KG1 (cell line): ENCODE measurements at regions not wholly inside any gene's neighbourhood (a gene's known extent, or its start where the extent isn't known, plus 50 kb on each side); places are given as distances from the start of the nearest gene placed in this dataset.
"Not testable (repeated sequence)": the region's sequence is repeated elsewhere in the genome, so short reads cannot be mapped to it uniquely, and the experiment has no call there.

Experiments used
- DNase-seq: peaks from one replicate; lab custom pipeline; 2025; lab: John Stamatoyannopoulos, UW

GRCh38 chr4:104549736-104550135 is 55.0 kb upstream of the CXXC4 start:
- DNase-seq, result no peak

DNA sequence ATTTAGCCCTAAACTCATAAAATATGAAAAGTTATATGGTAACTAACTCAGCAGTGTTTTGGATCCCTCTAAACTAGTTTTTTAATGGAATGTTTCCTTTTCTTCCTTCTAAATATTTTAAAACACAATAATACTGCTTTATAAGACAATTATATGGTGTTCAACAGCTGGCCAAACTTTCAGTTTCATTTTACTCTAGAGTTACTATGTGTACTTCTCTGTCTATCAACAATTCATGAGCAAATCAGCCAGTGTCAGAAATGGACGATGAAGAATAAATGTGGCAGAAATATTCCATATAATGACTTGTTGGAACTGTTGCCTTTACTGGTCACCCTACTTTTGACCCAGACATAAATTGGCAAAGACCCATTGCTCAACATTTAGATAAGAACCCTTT is 64.8 kb upstream of the CXXC4 start:
- no peak for DNase-seq

GRCh38 chr4:104571341-104571740 is 76.6 kb upstream of the CXXC4 start:
- DNase-seq, result no peak

DNA sequence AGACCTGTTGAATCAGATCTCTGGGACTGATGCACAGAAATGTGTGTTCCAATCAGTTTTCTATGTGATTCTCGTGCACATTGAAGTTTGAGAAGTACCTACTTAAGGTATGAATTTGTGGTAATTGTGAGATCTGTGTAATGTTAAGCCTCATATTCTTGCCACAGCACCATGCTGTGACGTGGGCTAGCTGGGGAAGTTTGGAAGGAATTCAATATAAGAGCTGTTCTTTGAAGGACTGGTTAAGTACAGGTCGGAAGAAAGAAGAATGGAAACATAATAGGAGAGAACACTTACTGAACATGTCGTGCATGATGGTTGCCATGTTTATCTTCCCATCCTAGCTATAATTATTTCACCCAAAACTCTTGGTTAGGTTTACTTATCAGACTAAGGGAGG is 79.7 kb upstream of the CXXC4 start:
- no peak for DNase-seq

- DNase-seq, result no peak
Measured at GRCh38 chr4:104575278-104575677, 80.6 kb upstream of the CXXC4 start.

DNA sequence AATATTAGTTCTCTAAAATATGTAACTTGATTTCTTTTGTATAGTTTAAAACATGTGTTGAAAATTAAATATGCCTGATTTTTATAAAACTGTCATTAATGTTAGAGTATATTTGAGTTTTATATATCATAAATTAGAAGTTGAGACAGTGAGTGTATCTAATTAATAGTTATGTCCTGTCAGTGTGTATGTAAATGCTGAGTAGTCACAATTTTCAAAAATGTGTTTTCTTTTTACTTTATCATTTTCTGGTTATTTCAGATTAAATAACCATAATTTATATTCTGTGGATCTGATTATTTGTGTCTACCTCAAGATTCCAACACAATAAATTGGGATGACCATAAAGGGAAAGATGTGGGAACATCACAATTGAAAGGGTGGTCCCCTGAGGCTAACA is 82.7 kb upstream of the CXXC4 start:
- DNase-seq, result no peak

DNA sequence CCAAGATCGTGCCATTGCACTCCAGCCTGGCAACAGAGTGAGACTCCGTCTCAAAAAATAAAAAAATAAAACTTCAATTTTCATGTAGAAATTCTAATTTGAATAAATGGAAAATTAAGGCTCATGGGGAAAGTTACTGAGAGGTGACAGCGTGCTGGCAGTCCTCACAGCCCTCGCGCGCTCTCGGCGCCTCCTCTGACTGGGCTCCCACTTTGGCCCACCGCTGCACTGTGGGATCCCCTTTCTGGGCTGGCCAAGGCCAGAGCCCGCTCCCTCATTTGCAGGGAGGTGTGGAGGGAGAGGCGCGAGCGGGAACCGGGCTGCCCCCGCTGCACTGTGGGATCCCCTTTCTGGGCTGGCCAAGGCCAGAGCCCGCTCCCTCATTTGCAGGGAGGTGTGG is 86.8 kb upstream of the CXXC4 start:
- not testable (repeated sequence) for DNase-seq

GRCh38 chr4:104582056-104582455 is 87.4 kb upstream of the CXXC4 start:
- not testable (repeated sequence) for DNase-seq

GRCh38 chr4:104589264-104589868 is 94.7 kb upstream of the CXXC4 start:
- DNase-seq, result no peak

DNA sequence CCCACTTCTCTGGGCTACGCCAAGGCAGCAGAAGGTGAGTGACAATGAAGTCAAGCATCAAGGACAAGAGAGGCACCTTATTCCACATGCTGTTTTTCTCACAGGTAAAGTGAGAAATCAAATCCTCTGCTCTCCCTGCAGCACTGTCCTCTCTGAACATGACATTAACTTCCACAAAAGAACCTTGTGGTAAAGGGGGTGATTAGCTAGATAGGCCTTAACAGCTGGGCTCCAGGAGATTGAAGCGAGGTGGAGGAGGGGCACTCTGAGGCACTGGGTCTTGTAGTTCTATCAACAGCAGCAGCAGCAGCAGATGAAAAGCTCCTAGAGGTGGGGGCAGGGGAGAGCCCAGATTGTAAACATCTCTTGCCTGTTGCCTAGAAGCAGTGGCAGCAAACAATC is 96.8 kb upstream of the CXXC4 start:
- no peak for DNase-seq

DNA sequence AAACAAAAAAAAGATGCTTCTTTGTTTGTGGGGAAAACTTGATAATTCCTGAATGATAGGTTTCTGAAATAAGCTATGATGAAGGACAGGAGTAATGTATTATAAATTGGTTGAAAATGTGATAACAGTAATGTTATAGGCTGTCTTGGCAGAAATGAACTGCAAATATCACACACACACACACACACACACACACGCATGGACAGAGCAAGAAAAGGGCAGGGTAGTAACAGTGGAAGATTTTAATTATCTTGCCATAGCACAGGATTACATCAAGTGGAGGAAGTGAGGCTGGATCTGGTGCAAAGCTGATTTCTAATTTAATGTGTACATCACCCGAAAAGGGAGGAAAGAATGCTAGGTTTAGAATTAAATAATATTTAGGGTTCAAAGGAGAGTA is 97.5 kb upstream of the CXXC4 start:
- no peak for DNase-seq

DNA sequence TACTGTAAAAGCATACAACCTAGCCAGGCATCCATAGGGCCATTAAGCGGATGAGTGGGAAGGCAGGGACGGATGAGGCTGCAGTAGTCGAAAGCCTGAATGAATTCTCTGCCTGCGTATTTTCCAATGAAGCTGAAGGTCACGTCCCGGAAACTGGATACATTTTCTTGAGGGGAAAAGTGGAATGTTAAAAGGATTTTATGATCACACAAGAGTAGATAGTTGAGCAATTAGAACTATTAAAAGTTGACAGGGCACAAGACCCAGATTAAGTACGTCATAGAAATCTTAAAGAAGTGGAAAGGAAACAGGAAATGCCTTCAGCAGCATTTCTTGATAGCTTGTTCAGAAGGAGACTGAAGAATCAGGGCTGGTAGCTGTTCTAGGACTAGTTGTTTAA is 98.3 kb upstream of the CXXC4 start:
- no peak for DNase-seq

GRCh38 chr4:104596189-104596588 is 101.5 kb upstream of the CXXC4 start:
- DNase-seq, result no peak

- no peak for DNase-seq
Measured at GRCh38 chr4:104615496-104615895, 120.8 kb upstream of the CXXC4 start.

GRCh38 chr4:104615926-104616325 is 121.2 kb upstream of the CXXC4 start:
- DNase-seq, result no peak

GRCh38 chr4:104616401-104616820 is 121.7 kb upstream of the CXXC4 start:
- no peak for DNase-seq

GRCh38 chr4:104625706-104626105 is 131.0 kb upstream of the CXXC4 start:
- DNase-seq, result no peak

- DNase-seq, result no peak
Measured at GRCh38 chr4:104629601-104630000, 134.9 kb upstream of the CXXC4 start.

- no peak for DNase-seq
Measured at GRCh38 chr4:104630272-104630671, 135.6 kb upstream of the CXXC4 start.

DNA sequence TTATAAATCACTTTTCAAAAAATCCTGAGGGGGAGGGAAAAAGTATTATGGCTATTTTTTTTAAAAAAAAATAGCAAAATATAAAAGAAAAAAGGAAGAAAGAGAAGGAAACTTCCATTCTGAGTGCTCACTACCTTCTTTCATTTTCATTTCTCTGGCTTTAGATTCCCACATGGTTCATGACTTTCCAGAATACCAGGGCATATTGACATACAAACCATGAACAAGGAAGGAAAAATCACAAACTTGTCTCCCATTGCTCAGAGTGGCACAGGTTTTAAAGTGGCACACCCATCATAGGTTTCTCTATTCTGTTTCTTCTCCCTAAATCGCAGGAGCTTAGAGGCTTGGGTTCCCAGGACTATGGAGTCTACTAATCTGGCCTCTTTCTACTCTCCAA is 136.3 kb upstream of the CXXC4 start:
- DNase-seq, result no peak

DNA sequence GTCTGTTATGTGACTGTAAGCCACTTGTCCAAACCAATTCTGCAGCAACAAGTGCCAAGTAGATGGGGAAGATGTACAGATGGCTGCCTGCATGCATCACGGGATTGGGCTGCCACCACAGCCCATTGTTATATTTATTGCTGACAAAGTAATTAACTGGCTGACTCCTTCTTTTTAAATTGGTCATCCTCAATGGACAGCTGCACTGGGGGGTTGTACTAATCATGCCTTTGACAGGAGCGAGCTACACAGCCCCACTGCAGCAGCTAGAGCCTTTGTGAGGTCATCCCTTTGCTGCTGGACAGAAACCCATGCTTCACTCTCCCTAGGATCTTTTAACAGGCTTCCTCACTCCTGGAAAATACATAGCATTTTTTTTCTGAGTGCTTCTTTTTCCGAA is 146.7 kb upstream of the CXXC4 start:
- DNase-seq, result no peak

DNA sequence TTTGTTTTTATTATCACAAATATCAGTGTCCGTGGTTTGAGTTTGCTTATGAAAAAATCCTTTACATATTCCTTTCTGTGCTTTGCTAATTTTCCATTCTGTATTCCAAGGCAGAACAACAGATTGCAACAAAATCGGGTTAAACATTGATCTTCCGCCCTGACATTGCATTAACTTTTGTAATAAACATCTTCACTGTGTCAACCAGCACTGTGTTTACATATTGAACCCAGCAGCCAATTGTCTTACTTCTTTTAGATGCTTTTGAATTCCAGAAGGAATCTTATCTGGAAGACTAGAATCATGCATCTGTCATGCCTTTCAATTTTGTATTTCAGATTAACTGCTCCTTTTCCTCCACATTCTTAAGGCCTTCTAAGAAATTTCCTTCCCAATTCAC is 147.8 kb upstream of the CXXC4 start:
- no peak for DNase-seq

DNA sequence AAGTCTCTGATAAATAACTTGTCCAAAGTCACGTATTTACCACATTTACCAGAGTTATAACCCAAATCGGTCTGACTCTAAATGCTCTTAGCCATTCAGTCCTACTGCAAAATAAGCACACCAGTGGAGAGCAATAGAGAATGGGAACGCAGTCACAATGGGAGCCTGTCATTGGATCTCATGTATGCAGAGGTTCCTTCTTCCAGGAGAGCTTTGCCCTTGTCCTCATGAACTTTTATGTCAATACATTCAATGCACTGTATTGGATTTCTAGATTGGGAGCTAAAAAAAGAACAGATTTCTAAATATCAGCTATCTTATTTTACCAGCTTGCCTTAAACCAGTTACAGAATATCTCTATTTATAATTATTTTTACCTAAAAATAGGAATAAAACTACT is 149.1 kb upstream of the CXXC4 start:
- no peak for DNase-seq

- DNase-seq, result no peak
Measured at GRCh38 chr4:104649631-104650030, 154.9 kb upstream of the CXXC4 start.

GRCh38 chr4:104662269-104662668 is 167.6 kb upstream of the CXXC4 start:
- DNase-seq, result not testable (repeated sequence)
